ENCODE measurements at regions not wholly inside any gene's neighbourhood (a gene's known extent, or its start where the extent isn't known, plus 50 kb on each side); places are given as distances from the start of the nearest gene placed in this dataset.

DNA sequence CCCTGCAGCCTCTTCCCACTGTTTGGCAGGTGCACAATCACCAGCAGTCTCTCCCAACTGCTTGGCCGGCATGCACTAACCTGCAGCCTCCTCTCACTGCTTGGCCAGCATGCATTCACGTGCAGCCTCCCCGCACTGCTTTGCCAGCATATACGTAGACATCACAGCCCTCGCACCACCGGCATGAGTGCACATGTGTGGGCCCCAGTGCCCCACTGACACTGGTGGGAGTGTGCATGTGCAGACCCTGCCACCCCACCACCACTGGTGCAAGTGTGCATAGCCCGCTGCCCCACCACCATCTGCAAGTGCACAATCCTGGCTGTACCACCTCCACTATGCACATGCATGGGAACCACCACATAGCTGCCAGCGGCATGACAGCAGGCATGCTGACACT, 127.5 kb upstream of the SOX9 start:
- no peak overlapping the region for H4K8ac ChIP-seq (ENCODE audit: low read depth in 2 of 2, low read length in 2 of 2)
- ChIA-PET CTCF (no interaction called here), POLR2A (ENCODE audit: unreplicated experiment) (no interaction called here)
- WGBS, 2 experiments (ENCODE audit: extremely low coverage in 2 of 2, insufficient read length in 1 of 2), result 89% methylated on average over 3 of the region's 8 CpGs; no CpG with 5 or more reads in 1 of the 2 experiments
- no peak overlapping the region for H3K18ac ChIP-seq (ENCODE audit: low read depth, low read length)
- dilution Hi-C loops (cut with HindIII; ENCODE audit: low sequenced_read_pairs, unreplicated experiment) (no loop called here), in situ Hi-C loops (cut with MboI; ENCODE audit: low sequenced_read_pairs) (no loop called here), intact Hi-C loops (cut with micrococcal nuclease) (no loop called here)
- no peak overlapping the region for H2BK15ac ChIP-seq (ENCODE audit: low read depth, low read length)
- BruUV-seq (replicated peaks), result no TSS peak
- no peak overlapping the region for H2BK120ac ChIP-seq (ENCODE audit: low read depth, low read length)
- no peaks in the 10 kb centered on the region for H3K9me1 ChIP-seq (ENCODE audit: insufficient read depth, low read length)
- H4K91ac ChIP-seq (ENCODE audit: insufficient read depth, low read depth, low read length), result no peak overlapping the region
- H2AK5ac ChIP-seq (ENCODE audit: low read depth, low read length), result no peak overlapping the region
- 0 out of 2 replicates have a peak, but pooled peaks cover 1% of the 10 kb centered on the region for H3K4me1 ChIP-seq (ENCODE audit: control insufficient read depth, insufficient read depth, low read length)
- no peak overlapping the region for H3K4me2 ChIP-seq (ENCODE audit: low read depth, low read length)
- no peak overlapping the region for H4K5ac ChIP-seq (ENCODE audit: low read depth, low read length)
- H3K79me1 ChIP-seq (ENCODE audit: low read depth in 1 of 2, low read length in 2 of 2), result no peaks in the 10 kb centered on the region
- H2BK20ac ChIP-seq (ENCODE audit: low read depth, low read length), result no peak overlapping the region
- H3K27me3 ChIP-seq (ENCODE audit: control insufficient read depth, insufficient read depth, low read length), result no peaks in the 10 kb centered on the region
- no peak overlapping the region for H3K23ac ChIP-seq (ENCODE audit: low read depth, low read length)
- no peaks in the 10 kb centered on the region for H4K20me1 ChIP-seq (ENCODE audit: insufficient read depth, low read length)
- TF ChIP-seq, protein P1, sequence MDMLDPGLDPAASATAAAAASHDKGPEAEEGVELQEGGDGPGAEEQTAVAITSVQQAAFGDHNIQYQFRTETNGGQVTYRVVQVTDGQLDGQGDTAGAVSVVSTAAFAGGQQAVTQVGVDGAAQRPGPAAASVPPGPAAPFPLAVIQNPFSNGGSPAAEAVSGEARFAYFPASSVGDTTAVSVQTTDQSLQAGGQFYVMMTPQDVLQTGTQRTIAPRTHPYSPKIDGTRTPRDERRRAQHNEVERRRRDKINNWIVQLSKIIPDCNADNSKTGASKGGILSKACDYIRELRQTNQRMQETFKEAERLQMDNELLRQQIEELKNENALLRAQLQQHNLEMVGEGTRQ (IDR thresholded peaks at IDR 0.05; ENCODE audit: low read depth, low read length), result no peak
- no peak for TF ChIP-seq CEBPB (IDR thresholded peaks at IDR 0.05; ENCODE audit: low read depth, low read length)
- no peak for TF ChIP-seq BHLHE40 (IDR thresholded peaks at IDR 0.05; ENCODE audit: low read depth, low read length)
- TF ChIP-seq FOS (IDR thresholded peaks at IDR 0.05; ENCODE audit: low read depth, low read length), result no peak
- no peak for TF ChIP-seq CHD1 (IDR thresholded peaks at IDR 0.05; ENCODE audit: low read depth, low read length)
- no peak for TF ChIP-seq MAZ (IDR thresholded peaks at IDR 0.05; ENCODE audit: borderline replicate concordance, low read depth, low read length)
- TF ChIP-seq POLR2A (IDR thresholded peaks at IDR 0.05; ENCODE audit: low read depth, low read length), result no peak
- TF ChIP-seq, protein P2, sequence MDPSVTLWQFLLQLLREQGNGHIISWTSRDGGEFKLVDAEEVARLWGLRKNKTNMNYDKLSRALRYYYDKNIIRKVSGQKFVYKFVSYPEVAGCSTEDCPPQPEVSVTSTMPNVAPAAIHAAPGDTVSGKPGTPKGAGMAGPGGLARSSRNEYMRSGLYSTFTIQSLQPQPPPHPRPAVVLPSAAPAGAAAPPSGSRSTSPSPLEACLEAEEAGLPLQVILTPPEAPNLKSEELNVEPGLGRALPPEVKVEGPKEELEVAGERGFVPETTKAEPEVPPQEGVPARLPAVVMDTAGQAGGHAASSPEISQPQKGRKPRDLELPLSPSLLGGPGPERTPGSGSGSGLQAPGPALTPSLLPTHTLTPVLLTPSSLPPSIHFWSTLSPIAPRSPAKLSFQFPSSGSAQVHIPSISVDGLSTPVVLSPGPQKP (IDR thresholded peaks at IDR 0.05; ENCODE audit: borderline replicate concordance, low read depth, low read length), result no peak
- TF ChIP-seq MAFK (IDR thresholded peaks at IDR 0.05; ENCODE audit: low read depth, low read length), result no peak
- no peak for TF ChIP-seq NFE2L2 (IDR thresholded peaks at IDR 0.05; ENCODE audit: low read depth, low read length)
- TF ChIP-seq RAD21 (IDR thresholded peaks at IDR 0.05; ENCODE audit: low read length), result no peak
- TF ChIP-seq RFX5 (IDR thresholded peaks at IDR 0.05; ENCODE audit: low read depth, low read length), result no peak
- TF ChIP-seq, protein P3, sequence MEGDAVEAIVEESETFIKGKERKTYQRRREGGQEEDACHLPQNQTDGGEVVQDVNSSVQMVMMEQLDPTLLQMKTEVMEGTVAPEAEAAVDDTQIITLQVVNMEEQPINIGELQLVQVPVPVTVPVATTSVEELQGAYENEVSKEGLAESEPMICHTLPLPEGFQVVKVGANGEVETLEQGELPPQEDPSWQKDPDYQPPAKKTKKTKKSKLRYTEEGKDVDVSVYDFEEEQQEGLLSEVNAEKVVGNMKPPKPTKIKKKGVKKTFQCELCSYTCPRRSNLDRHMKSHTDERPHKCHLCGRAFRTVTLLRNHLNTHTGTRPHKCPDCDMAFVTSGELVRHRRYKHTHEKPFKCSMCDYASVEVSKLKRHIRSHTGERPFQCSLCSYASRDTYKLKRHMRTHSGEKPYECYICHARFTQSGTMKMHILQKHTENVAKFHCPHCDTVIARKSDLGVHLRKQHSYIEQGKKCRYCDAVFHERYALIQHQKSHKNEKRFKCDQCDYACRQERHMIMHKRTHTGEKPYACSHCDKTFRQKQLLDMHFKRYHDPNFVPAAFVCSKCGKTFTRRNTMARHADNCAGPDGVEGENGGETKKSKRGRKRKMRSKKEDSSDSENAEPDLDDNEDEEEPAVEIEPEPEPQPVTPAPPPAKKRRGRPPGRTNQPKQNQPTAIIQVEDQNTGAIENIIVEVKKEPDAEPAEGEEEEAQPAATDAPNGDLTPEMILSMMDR (conservative IDR thresholded peaks at IDR 0.05; ENCODE audit: low read depth, low read length), result no peak
- no peak for TF ChIP-seq SMC3 (IDR thresholded peaks at IDR 0.05; ENCODE audit: low read depth, low read length)
- no peak for TF ChIP-seq MXI1 (IDR thresholded peaks at IDR 0.05; ENCODE audit: borderline replicate concordance, low read depth, low read length)
- no peak overlapping the region for H2BK5ac ChIP-seq (ENCODE audit: low read depth, low read length, poor library complexity, severe bottlenecking)
- H3K4ac ChIP-seq (ENCODE audit: low read depth, low read length), result no peak overlapping the region
- no peak overlapping the region for H3K56ac ChIP-seq (ENCODE audit: extremely low read depth, insufficient read depth, low read length)
- DNase-seq (no peak), ATAC-seq (ENCODE audit: low read depth) (no peak)
- H3K36me3 ChIP-seq (ENCODE audit: control insufficient read depth, insufficient read depth, low read length), result no peaks in the 10 kb centered on the region
- H3K14ac ChIP-seq (replicated peaks; ENCODE audit: low read depth, low read length), result no peak overlapping the region
- no peak overlapping the region for H3K9ac ChIP-seq (ENCODE audit: low read depth, low read length)
- H3K27ac ChIP-seq (ENCODE audit: insufficient read depth, low read length), result no peak overlapping the region
- no peak overlapping the region for H2AFZ ChIP-seq (replicated peaks; ENCODE audit: low read length, poor library complexity)
- no peak overlapping the region for H3K4me3 ChIP-seq (ENCODE audit: insufficient read depth, low read depth, low read length)
- no peak overlapping the region for H2AK9ac ChIP-seq (replicated peaks; ENCODE audit: low read depth, low read length, poor library complexity)
- H3K9me3 ChIP-seq (ENCODE audit: control insufficient read depth, insufficient read depth, low read length), result no peaks in the 10 kb centered on the region

Data from IMR-90 (cell line).